SK-N-DZ (cell line): ENCODE measurements at regions not wholly inside any gene's neighbourhood (a gene's known extent, or its start where the extent isn't known, plus 50 kb on each side); places are given as distances from the start of the nearest gene placed in this dataset.

Experiments used
- DNase-seq: peaks from one replicate; pipeline ENCODE4 v3.0.0-alpha.2; 2015; ENCODE audit warnings: low spot score

- no peak for DNase-seq
Observed at GRCh38 chr21:41594268-41594667, 86.3 kb upstream of the TMPRSS2 start.

GRCh38 chr21:41593760-41594138 lies 85.8 kb upstream of the TMPRSS2 start:
- DNase-seq: no peak

GRCh38 chr21:41593051-41593759 lies 85.2 kb upstream of the TMPRSS2 start:
- no peak for DNase-seq

- DNase-seq: no peak
Observed at GRCh38 chr21:41589620-41590175, 81.7 kb upstream of the TMPRSS2 start.

GRCh38 chr21:41589131-41589530 lies 81.2 kb upstream of the TMPRSS2 start:
- no peak for DNase-seq

- no peak for DNase-seq
Observed at GRCh38 chr21:41585199-41585994, 77.4 kb upstream of the TMPRSS2 start.

- DNase-seq: no peak
Observed at GRCh38 chr21:41584603-41585176, 76.7 kb upstream of the TMPRSS2 start.

- DNase-seq: no peak
Observed at GRCh38 chr21:41583274-41583790, 75.4 kb upstream of the TMPRSS2 start.

GRCh38 chr21:41582866-41583265 lies 74.9 kb upstream of the TMPRSS2 start:
- no peak for DNase-seq

- no peak for DNase-seq
Observed at GRCh38 chr21:41582298-41582840, 74.4 kb upstream of the TMPRSS2 start.

- DNase-seq: no peak
Observed at GRCh38 chr21:41581592-41582228, 73.8 kb upstream of the TMPRSS2 start.

- no peak for DNase-seq
Observed at GRCh38 chr21:41580758-41581554, 73.0 kb upstream of the TMPRSS2 start.

- DNase-seq: no peak
Observed at GRCh38 chr21:41579692-41580091, 71.7 kb upstream of the TMPRSS2 start.

GRCh38 chr21:41578716-41579115 lies 70.8 kb upstream of the TMPRSS2 start:
- DNase-seq: no peak

- DNase-seq: no peak
Observed at GRCh38 chr21:41578083-41578482, 70.1 kb upstream of the TMPRSS2 start.

GRCh38 chr21:41576013-41576615 lies 68.2 kb upstream of the TMPRSS2 start:
- DNase-seq: no peak

- no peak for DNase-seq
Observed at GRCh38 chr21:41573902-41574690, 66.1 kb upstream of the TMPRSS2 start.

- no peak for DNase-seq
Observed at GRCh38 chr21:41571938-41572510, 64.1 kb upstream of the TMPRSS2 start.

GRCh38 chr21:41570791-41571355 lies 62.9 kb upstream of the TMPRSS2 start:
- no peak for DNase-seq
